GM19468 (cell line): ENCODE measurements at regions not wholly inside any gene's neighbourhood (a gene's known extent, or its start where the extent isn't known, plus 50 kb on each side); places are given as distances from the start of the nearest gene placed in this dataset.
"Not testable (repeated sequence)": the region's sequence is repeated elsewhere in the genome, so short reads cannot be mapped to it uniquely, and the experiment has no call there.

Experiments used
- ATAC-seq: cut with Tn5 transposase; IDR thresholded peaks from one replicate; pipeline ENCODE4 v1.9.1; 2021; ENCODE audit warnings: mild to moderate bottlenecking, moderate library complexity, moderate number of reproducible peaks; ENCODE audit not compliant: unreplicated experiment; ENCODE audit errors: extremely low read depth

GRCh38 chr2:19111354-19111753 is 247.1 kb downstream of the OSR1 start:
- no peak for ATAC-seq

- ATAC-seq = no peak
Measured at GRCh38 chr2:19109518-19109917, 248.9 kb downstream of the OSR1 start.

GRCh38 chr2:19106376-19106775 is 252.0 kb downstream of the OSR1 start:
- no peak for ATAC-seq

- no peak for ATAC-seq
Measured at GRCh38 chr2:19104503-19104902, 253.9 kb downstream of the OSR1 start.

- no peak for ATAC-seq
Measured at GRCh38 chr2:19102696-19103423, 255.6 kb downstream of the OSR1 start.

GRCh38 chr2:19101968-19102367 is 256.5 kb downstream of the OSR1 start:
- no peak for ATAC-seq

GRCh38 chr2:19100570-19100969 is 257.9 kb downstream of the OSR1 start:
- no peak for ATAC-seq

- ATAC-seq = no peak
Measured at GRCh38 chr2:19099181-19099580, 259.2 kb downstream of the OSR1 start.

GRCh38 chr2:19098467-19099160 is 259.8 kb downstream of the OSR1 start:
- no peak for ATAC-seq

GRCh38 chr2:19089476-19089875 is 268.9 kb downstream of the OSR1 start:
- ATAC-seq = not testable (repeated sequence)

GRCh38 chr2:19086231-19086651 is 272.2 kb downstream of the OSR1 start:
- no peak for ATAC-seq

GRCh38 chr2:19078709-19079108 is 279.7 kb downstream of the OSR1 start:
- ATAC-seq = no peak

- no peak for ATAC-seq
Measured at GRCh38 chr2:19073522-19073921, 284.9 kb downstream of the OSR1 start.

- ATAC-seq = no peak
Measured at GRCh38 chr2:19072161-19072560, 286.3 kb downstream of the OSR1 start.

GRCh38 chr2:19070886-19071285 is 287.5 kb downstream of the OSR1 start:
- ATAC-seq = no peak

GRCh38 chr2:19068206-19068605 is 290.2 kb downstream of the OSR1 start:
- no peak for ATAC-seq

- no peak for ATAC-seq
Measured at GRCh38 chr2:19062370-19062769, 296.1 kb downstream of the OSR1 start.

- ATAC-seq = no peak
Measured at GRCh38 chr2:19059076-19059475, 299.3 kb downstream of the OSR1 start.

GRCh38 chr2:19051203-19051831 is 307.1 kb downstream of the OSR1 start:
- ATAC-seq = no peak

- no peak for ATAC-seq
Measured at GRCh38 chr2:19050354-19050753, 308.1 kb downstream of the OSR1 start.

GRCh38 chr2:19048593-19049266 is 309.7 kb downstream of the OSR1 start:
- ATAC-seq = no peak
